ENCODE measurements at regions not wholly inside any gene's neighbourhood (a gene's known extent, or its start where the extent isn't known, plus 50 kb on each side); places are given as distances from the start of the nearest gene placed in this dataset.

DNA sequence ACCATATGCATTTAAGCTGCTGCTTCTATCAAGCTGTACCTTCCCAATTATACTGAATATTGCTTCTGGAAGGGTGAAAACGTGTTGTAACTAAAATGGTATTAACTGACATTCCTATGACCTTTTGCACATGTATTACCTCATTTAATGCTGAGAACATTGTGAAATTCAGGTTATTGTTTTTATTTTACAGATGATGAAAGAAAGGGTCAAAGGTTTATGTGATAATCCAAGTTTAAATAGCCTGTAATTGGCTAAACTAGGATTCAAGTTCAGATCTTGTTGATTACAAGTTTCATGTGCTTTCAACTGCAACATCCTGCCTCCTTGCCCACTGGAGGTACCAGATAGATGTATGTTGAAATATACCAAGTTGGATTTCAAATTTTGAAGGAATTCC, 433.3 kb upstream of the PRICKLE1 start:
- TF ChIP-seq, protein P1, sequence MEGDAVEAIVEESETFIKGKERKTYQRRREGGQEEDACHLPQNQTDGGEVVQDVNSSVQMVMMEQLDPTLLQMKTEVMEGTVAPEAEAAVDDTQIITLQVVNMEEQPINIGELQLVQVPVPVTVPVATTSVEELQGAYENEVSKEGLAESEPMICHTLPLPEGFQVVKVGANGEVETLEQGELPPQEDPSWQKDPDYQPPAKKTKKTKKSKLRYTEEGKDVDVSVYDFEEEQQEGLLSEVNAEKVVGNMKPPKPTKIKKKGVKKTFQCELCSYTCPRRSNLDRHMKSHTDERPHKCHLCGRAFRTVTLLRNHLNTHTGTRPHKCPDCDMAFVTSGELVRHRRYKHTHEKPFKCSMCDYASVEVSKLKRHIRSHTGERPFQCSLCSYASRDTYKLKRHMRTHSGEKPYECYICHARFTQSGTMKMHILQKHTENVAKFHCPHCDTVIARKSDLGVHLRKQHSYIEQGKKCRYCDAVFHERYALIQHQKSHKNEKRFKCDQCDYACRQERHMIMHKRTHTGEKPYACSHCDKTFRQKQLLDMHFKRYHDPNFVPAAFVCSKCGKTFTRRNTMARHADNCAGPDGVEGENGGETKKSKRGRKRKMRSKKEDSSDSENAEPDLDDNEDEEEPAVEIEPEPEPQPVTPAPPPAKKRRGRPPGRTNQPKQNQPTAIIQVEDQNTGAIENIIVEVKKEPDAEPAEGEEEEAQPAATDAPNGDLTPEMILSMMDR (IDR thresholded peaks at IDR 0.05; ENCODE audit: insufficient read depth, low read length): no peak
- TF ChIP-seq, protein P2, sequence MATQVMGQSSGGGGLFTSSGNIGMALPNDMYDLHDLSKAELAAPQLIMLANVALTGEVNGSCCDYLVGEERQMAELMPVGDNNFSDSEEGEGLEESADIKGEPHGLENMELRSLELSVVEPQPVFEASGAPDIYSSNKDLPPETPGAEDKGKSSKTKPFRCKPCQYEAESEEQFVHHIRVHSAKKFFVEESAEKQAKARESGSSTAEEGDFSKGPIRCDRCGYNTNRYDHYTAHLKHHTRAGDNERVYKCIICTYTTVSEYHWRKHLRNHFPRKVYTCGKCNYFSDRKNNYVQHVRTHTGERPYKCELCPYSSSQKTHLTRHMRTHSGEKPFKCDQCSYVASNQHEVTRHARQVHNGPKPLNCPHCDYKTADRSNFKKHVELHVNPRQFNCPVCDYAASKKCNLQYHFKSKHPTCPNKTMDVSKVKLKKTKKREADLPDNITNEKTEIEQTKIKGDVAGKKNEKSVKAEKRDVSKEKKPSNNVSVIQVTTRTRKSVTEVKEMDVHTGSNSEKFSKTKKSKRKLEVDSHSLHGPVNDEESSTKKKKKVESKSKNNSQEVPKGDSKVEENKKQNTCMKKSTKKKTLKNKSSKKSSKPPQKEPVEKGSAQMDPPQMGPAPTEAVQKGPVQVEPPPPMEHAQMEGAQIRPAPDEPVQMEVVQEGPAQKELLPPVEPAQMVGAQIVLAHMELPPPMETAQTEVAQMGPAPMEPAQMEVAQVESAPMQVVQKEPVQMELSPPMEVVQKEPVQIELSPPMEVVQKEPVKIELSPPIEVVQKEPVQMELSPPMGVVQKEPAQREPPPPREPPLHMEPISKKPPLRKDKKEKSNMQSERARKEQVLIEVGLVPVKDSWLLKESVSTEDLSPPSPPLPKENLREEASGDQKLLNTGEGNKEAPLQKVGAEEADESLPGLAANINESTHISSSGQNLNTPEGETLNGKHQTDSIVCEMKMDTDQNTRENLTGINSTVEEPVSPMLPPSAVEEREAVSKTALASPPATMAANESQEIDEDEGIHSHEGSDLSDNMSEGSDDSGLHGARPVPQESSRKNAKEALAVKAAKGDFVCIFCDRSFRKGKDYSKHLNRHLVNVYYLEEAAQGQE (IDR thresholded peaks at IDR 0.05; ENCODE audit: insufficient replicate concordance, low read depth): no peak
- no peak for TF ChIP-seq POLR2AphosphoS5 (IDR thresholded peaks at IDR 0.05; ENCODE audit: low read depth)
- TF ChIP-seq GABPA (IDR thresholded peaks at IDR 0.05; ENCODE audit: low read depth): no peak
- no peak for TF ChIP-seq SPI1 (IDR thresholded peaks at IDR 0.05; ENCODE audit: borderline replicate concordance, low read depth)

Measured in HL-60 (cell line).